RKO (cell line): ENCODE measurements at regions not wholly inside any gene's neighbourhood (a gene's known extent, or its start where the extent isn't known, plus 50 kb on each side); places are given as distances from the start of the nearest gene placed in this dataset.

Experiments
- DNase-seq: peaks from one replicate; pipeline ENCODE4 v3.0.0-alpha.2; 2016; ENCODE audit warnings: low spot score

GRCh38 chr13:30031488-30031887 lies 181.1 kb upstream of the UBL3 start:
- DNase-seq = no peak

GRCh38 chr13:30030141-30030750 lies 179.8 kb upstream of the UBL3 start:
- DNase-seq = no peak

GRCh38 chr13:30027569-30028455 lies 177.4 kb upstream of the UBL3 start:
- DNase-seq = no peak

- no peak for DNase-seq
Measured at GRCh38 chr13:30026909-30027308, 176.5 kb upstream of the UBL3 start.

GRCh38 chr13:30026093-30026492 lies 175.7 kb upstream of the UBL3 start:
- no peak for DNase-seq

GRCh38 chr13:30025351-30025750 lies 174.9 kb upstream of the UBL3 start:
- DNase-seq = no peak

- no peak for DNase-seq
Measured at GRCh38 chr13:30024125-30024865, 173.9 kb upstream of the UBL3 start.

- no peak for DNase-seq
Measured at GRCh38 chr13:30023196-30023895, 172.9 kb upstream of the UBL3 start.

- no peak for DNase-seq
Measured at GRCh38 chr13:30022796-30023195, 172.4 kb upstream of the UBL3 start.

- DNase-seq = no peak
Measured at GRCh38 chr13:30022256-30022655, 171.8 kb upstream of the UBL3 start.

- no peak for DNase-seq
Measured at GRCh38 chr13:30021611-30022010, 171.2 kb upstream of the UBL3 start.

GRCh38 chr13:30020726-30021312 lies 170.4 kb upstream of the UBL3 start:
- no peak for DNase-seq

- no peak for DNase-seq
Measured at GRCh38 chr13:30019648-30020626, 169.5 kb upstream of the UBL3 start.

GRCh38 chr13:30017880-30018279 lies 167.5 kb upstream of the UBL3 start:
- DNase-seq = no peak

GRCh38 chr13:30016398-30016797 lies 166.0 kb upstream of the UBL3 start:
- no peak for DNase-seq

- no peak for DNase-seq
Measured at GRCh38 chr13:30009411-30009810, 159.0 kb upstream of the UBL3 start.

GRCh38 chr13:30006246-30006645 lies 155.8 kb upstream of the UBL3 start:
- no peak for DNase-seq

- no peak for DNase-seq
Measured at GRCh38 chr13:30004204-30004603, 153.8 kb upstream of the UBL3 start.

GRCh38 chr13:30002577-30002976 lies 152.2 kb upstream of the UBL3 start:
- DNase-seq = peak; percentile 55

GRCh38 chr13:30000370-30000765 lies 150.0 kb upstream of the UBL3 start:
- no peak for DNase-seq
